Natural killer cell (primary cell): ENCODE measurements at regions not wholly inside any gene's neighbourhood (a gene's known extent, or its start where the extent isn't known, plus 50 kb on each side); places are given as distances from the start of the nearest gene placed in this dataset.

Experiments
- ATAC-seq, 3 donors: fragments of 150-1000 bp in 2 of 3; fragments of 200-7000 bp in 1 of 3; cut with Tn5 transposase; 1 replicate in 1 of 3; 2 replicates in 2 of 3; pipeline ENCODE4 v1.10.0; 2021; ENCODE audit warnings: mild to moderate bottlenecking in 2 of 3, moderate library complexity in 2 of 3
- DNase-seq, 2 donors: peaks; one replicate each; pipeline versions ENCODE4 v3.0.0 to v3.0.0-alpha.2; 2013 to 2021; ENCODE audit warnings: mixed read lengths in 1 of 2
- H3K27ac ChIP-seq: one replicate; pipeline ENCODE4 v1.5.1; 2013; ENCODE audit warnings: mild to moderate bottlenecking, low read length
- H3K27me3 ChIP-seq: one replicate; pipeline ENCODE4 v1.6.1; 2013; ENCODE audit warnings: low read length; ENCODE audit not compliant: control insufficient read depth, insufficient read depth
- H3K36me3 ChIP-seq: one replicate; pipeline ENCODE4 v1.6.1; 2013; ENCODE audit warnings: low read length; ENCODE audit not compliant: control insufficient read depth, insufficient read depth
- H3K4me1 ChIP-seq: one replicate; pipeline ENCODE4 v1.6.1; 2013; ENCODE audit warnings: low read length; ENCODE audit not compliant: control insufficient read depth, insufficient read depth
- H3K4me3 ChIP-seq: one replicate; pipeline ENCODE4 v1.5.1; 2013; ENCODE audit warnings: low read length
- H3K9me3 ChIP-seq: one replicate; pipeline ENCODE4 v1.6.1; 2013; ENCODE audit warnings: low read length; ENCODE audit not compliant: control insufficient read depth, insufficient read depth
- H3K27ac Mint-ChIP-seq, 2 donors: one replicate each; pipeline ENCODE4 v1.8.0; 2022; ENCODE audit warnings: mild to moderate bottlenecking in 2 of 2, mixed read lengths in 2 of 2, moderate library complexity in 1 of 2
- H3K27me3 Mint-ChIP-seq, 2 donors: one replicate each; pipeline ENCODE4 v1.8.0; 2022; ENCODE audit warnings: low read depth in 2 of 2, mixed read lengths in 2 of 2
- H3K36me3 Mint-ChIP-seq: one replicate; pipeline ENCODE4 v1.8.0; 2022; ENCODE audit warnings: mixed read lengths
- H3K4me1 Mint-ChIP-seq, 2 donors: one replicate each; pipeline ENCODE4 v1.8.0; 2022; ENCODE audit warnings: mixed read lengths in 2 of 2
- H3K4me3 Mint-ChIP-seq: one replicate; pipeline ENCODE4 v1.8.0; 2022; ENCODE audit warnings: mild to moderate bottlenecking, moderate library complexity, mixed read lengths
- H3K9me3 Mint-ChIP-seq, 2 donors: one replicate each; pipeline ENCODE4 v1.8.0; 2022; ENCODE audit warnings: mixed read lengths in 2 of 2
- WGBS: methylation state at CpG from one replicate; pipeline ENCODE4 v1.1.7; 2013; ENCODE audit warnings: missing lambda C conversion rate; ENCODE audit not compliant: insufficient coverage; 5-methylcytosine and 5-hydroxymethylcytosine counted together
- intact Hi-C: fragments of 100-400 bp; cut with micrococcal nuclease; formaldehyde crosslinking; loops from one replicate; pipeline ENCODE4 v1.14.2; 2022
- TF ChIP-seq, protein P1 (sequence below): fragments of 200-600 bp; IDR thresholded peaks from one replicate; pipeline ENCODE4 v1.8.0; 2022; ENCODE audit warnings: antibody characterized with exemption

DNA sequence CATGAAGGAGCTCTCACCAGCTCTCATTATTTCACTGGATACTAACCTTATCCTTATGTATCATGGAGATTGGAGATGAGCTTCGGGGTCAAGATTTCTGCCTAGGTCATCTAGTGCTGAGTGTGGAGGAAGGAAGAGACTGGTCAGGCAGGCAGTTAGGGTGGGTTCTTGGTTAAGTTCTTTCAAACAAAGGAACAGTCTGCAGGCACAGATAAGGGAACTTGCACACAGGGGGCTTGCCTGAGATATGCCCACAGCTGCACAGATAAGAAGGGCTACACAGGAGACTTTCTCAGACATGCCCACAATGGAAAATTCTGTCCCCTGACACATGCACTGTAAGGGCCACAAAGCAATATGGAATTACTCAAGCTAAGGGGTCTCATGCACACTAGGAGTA is 904.1 kb downstream of the NLGN4X start:
- Mint-ChIP-seq H3K27ac (no peak overlapping the region), H3K36me3 (peaks cover 14% of the 10 kb centered on the region), H3K4me1 (no peaks in the 10 kb centered on the region), H3K9me3 (peaks cover 10 to 13% of the 10 kb centered on the region in 2 donors), H3K27me3 (no peaks in the 10 kb centered on the region), H3K4me3 (no peak overlapping the region)
- DNase-seq (no peak), ATAC-seq (no peak)
- Histone ChIP-seq H3K27ac (no peak overlapping the region), H3K4me1 (no peaks in the 10 kb centered on the region), H3K27me3 (no peaks in the 10 kb centered on the region), H3K9me3 (no peaks in the 10 kb centered on the region), H3K36me3 (no peaks in the 10 kb centered on the region), H3K4me3 (no peak overlapping the region)
- TF ChIP-seq, protein P1, sequence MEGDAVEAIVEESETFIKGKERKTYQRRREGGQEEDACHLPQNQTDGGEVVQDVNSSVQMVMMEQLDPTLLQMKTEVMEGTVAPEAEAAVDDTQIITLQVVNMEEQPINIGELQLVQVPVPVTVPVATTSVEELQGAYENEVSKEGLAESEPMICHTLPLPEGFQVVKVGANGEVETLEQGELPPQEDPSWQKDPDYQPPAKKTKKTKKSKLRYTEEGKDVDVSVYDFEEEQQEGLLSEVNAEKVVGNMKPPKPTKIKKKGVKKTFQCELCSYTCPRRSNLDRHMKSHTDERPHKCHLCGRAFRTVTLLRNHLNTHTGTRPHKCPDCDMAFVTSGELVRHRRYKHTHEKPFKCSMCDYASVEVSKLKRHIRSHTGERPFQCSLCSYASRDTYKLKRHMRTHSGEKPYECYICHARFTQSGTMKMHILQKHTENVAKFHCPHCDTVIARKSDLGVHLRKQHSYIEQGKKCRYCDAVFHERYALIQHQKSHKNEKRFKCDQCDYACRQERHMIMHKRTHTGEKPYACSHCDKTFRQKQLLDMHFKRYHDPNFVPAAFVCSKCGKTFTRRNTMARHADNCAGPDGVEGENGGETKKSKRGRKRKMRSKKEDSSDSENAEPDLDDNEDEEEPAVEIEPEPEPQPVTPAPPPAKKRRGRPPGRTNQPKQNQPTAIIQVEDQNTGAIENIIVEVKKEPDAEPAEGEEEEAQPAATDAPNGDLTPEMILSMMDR: no peak
- intact Hi-C loops: no loop called here
- no CpG with 5 or more reads among the region's 1 CpG for WGBS

DNA sequence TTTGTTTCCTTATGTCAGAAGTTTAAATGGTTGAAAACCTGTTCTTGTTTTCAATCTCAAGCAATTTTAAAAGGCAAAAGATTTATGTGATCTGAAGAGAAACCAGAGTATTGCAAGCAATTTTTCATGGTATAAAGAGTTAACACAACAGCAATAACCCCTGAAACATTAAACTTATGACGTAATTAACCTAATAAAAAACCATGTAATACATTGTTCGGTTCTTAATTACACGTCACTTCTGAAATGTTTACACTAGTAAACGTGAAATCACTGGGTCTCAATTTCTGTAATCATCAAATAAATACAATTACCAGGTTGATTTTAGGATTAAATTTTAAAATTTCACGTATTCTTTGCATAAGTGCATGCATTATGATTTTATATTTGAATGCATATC is 914.5 kb downstream of the NLGN4X start:
- Mint-ChIP-seq H3K27ac (no peak overlapping the region), H3K9me3 (peaks cover 8% of the 10 kb centered on the region in 2 donors), H3K27me3 (no peaks in the 10 kb centered on the region), H3K36me3 (no peaks in the 10 kb centered on the region), H3K4me3 (no peak overlapping the region), H3K4me1 (no peaks in the 10 kb centered on the region)
- ATAC-seq (no peak), DNase-seq (no peak)
- no peak overlapping the region for H3K27ac ChIP-seq
- no peaks in the 10 kb centered on the region for H3K9me3 ChIP-seq
- H3K27me3 ChIP-seq: no peaks in the 10 kb centered on the region
- no peak overlapping the region for H3K4me3 ChIP-seq
- intact Hi-C loops: no loop called here
- 100% methylated on average over 3 of the region's 5 CpGs for WGBS
- TF ChIP-seq, protein P1: no peak
- H3K4me1 ChIP-seq: no peaks in the 10 kb centered on the region
- no peaks in the 10 kb centered on the region for H3K36me3 ChIP-seq

DNA sequence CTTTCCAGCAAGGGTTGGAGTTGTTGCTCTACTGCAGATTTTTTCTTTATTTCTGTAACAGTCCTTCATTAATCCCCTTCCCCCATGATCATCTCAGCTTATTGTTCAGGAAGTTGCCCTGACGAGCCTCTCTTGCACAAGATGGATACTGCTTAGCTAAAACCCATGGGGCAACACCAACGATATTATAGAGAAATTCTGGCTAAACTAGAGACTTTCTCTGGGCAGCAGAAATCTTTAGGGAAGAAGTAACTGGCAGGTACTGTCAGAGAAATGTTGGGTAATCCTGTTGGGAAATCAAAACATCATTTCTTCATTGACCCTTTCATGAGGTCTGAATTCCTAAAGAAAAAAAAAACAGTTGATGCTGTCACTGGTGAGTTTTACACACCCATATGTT is 921.3 kb downstream of the NLGN4X start:
- WGBS: 51% methylated on average over 2 of the region's 2 CpGs
- no peak overlapping the region for H3K4me3 Mint-ChIP-seq
- no peak for ATAC-seq

DNA sequence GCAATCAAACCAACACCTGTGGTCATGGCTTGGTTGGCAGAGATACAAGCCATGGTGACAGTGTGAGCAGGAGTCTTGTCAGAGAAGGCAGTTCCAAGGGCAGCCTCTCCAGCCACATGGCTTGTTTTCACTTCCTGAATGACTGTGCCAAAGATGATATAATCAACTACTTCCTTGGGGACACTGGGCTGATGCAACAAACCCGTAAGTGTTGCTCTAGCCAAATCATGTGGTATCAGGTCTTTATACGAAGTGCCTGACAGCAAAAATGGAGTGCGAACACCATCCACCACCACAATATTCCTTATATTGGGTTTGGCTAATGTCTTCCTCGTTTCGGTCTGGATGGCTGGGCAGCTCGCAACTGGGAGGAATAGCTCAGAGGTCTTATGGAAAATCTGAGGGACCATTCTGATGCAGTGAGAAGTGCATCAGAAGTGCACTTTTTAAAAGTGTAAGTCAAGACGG is 922.0 kb downstream of the NLGN4X start:
- Histone ChIP-seq H3K36me3 (no peaks in the 10 kb centered on the region), H3K27me3 (no peaks in the 10 kb centered on the region), H3K9me3 (no peaks in the 10 kb centered on the region), H3K4me1 (no peaks in the 10 kb centered on the region), H3K27ac (no peak overlapping the region), H3K4me3 (no peak overlapping the region)
- no peak for DNase-seq
- no peak overlapping the region for H3K4me3 Mint-ChIP-seq
- 84% methylated on average over 5 of the region's 7 CpGs for WGBS
- no peaks in the 10 kb centered on the region for H3K4me1 Mint-ChIP-seq
- intact Hi-C loops: no loop called here
- TF ChIP-seq, protein P1: no peak
- no peak for ATAC-seq
- no peak overlapping the region for H3K27ac Mint-ChIP-seq
- peaks cover 0 to 4% of the 10 kb centered on the region in 2 donors for H3K9me3 Mint-ChIP-seq
- no peaks in the 10 kb centered on the region for H3K36me3 Mint-ChIP-seq
- H3K27me3 Mint-ChIP-seq: no peaks in the 10 kb centered on the region

More for the DNA sequence above, 921.3 kb downstream of the NLGN4X start:
- no peak for DNase-seq
- H3K4me1 ChIP-seq: no peaks in the 10 kb centered on the region
- intact Hi-C loops: no loop called here
- H3K27ac ChIP-seq: no peak overlapping the region
- H3K36me3 ChIP-seq: no peaks in the 10 kb centered on the region
- H3K27me3 Mint-ChIP-seq: no peaks in the 10 kb centered on the region
- TF ChIP-seq, protein P1: no peak
- no peaks in the 10 kb centered on the region for H3K36me3 Mint-ChIP-seq
- no peaks in the 10 kb centered on the region for H3K9me3 ChIP-seq
- peaks cover 0 to 4% of the 10 kb centered on the region in 2 donors for H3K9me3 Mint-ChIP-seq
- H3K4me3 ChIP-seq: no peak overlapping the region
- H3K4me1 Mint-ChIP-seq: no peaks in the 10 kb centered on the region
- H3K27ac Mint-ChIP-seq: no peak overlapping the region
- no peaks in the 10 kb centered on the region for H3K27me3 ChIP-seq
